Neural progenitor cell (in vitro differentiated cells): ENCODE measurements at regions not wholly inside any gene's neighbourhood (a gene's known extent, or its start where the extent isn't known, plus 50 kb on each side); places are given as distances from the start of the nearest gene placed in this dataset.
A peak's percentile ranks its signal among the peaks of the same experiment; 100 is the strongest.

Experiments used
- DNase-seq: peaks from one replicate; pipeline ENCODE4 v3.0.0-alpha.2; 2016; ENCODE audit warnings: low spot score
- H2AFZ ChIP-seq: fragments of 200-600 bp; sonication (generic); replicated peaks from 2 replicates; pipeline ENCODE4 v1.6.1; 2016; ENCODE audit warnings: antibody characterized with exemption
- H3F3A ChIP-seq: fragments of 200-600 bp; sonication (generic); 2 replicates; pipeline ENCODE4 v1.6.1; 2016; ENCODE audit warnings: antibody characterized with exemption, low read depth
- H3K27ac ChIP-seq: fragments of 200-600 bp; sonication (generic); 2 replicates; pipeline ENCODE4 v1.5.1; 2016; ENCODE audit warnings: mild to moderate bottlenecking
- H3K27me3 ChIP-seq: fragments of 200-600 bp; sonication (generic); 2 replicates; pipeline ENCODE4 v1.6.1; 2016; ENCODE audit warnings: mild to moderate bottlenecking, moderate library complexity
- H3K36me3 ChIP-seq: fragments of 200-600 bp; sonication (generic); 2 replicates; pipeline ENCODE4 v1.5.1; 2016
- H3K4me1 ChIP-seq: fragments of 200-600 bp; sonication (generic); 2 replicates; pipeline ENCODE4 v1.6.1; 2016; ENCODE audit warnings: mixed run types
- H3K4me2 ChIP-seq: fragments of 200-600 bp; sonication (generic); 2 replicates; pipeline ENCODE4 v1.6.1; 2016
- H3K4me3 ChIP-seq: fragments of 200-600 bp; sonication (generic); 2 replicates; pipeline ENCODE4 v1.5.1; 2016
- H3K79me2 ChIP-seq: fragments of 200-600 bp; sonication (generic); 2 replicates; pipeline ENCODE4 v1.6.1; 2016; ENCODE audit warnings: low read depth
- H3K9ac ChIP-seq: fragments of 200-600 bp; sonication (generic); 2 replicates; pipeline ENCODE4 v1.6.1; 2016
- H3K9me3 ChIP-seq: fragments of 200-600 bp; sonication (generic); 2 replicates; pipeline ENCODE4 v1.5.1; 2016; ENCODE audit warnings: low read depth
- H4K20me1 ChIP-seq: fragments of 200-600 bp; sonication (generic); 2 replicates; pipeline ENCODE4 v1.6.1; 2016; ENCODE audit warnings: low read depth
- H3K27ac Mint-ChIP-seq: 3 replicates; pipeline ENCODE4 v1.8.0; 2021; ENCODE audit warnings: mixed read lengths
- H3K27me3 Mint-ChIP-seq: 2 replicates; pipeline ENCODE4 v1.8.0; 2022; ENCODE audit warnings: low read depth, mild to moderate bottlenecking, inconsistent platforms, moderate library complexity, mixed read lengths; ENCODE audit not compliant: insufficient read depth
- H3K36me3 Mint-ChIP-seq: 3 replicates; pipeline ENCODE4 v1.8.0; 2021; ENCODE audit warnings: mixed read lengths
- H3K4me1 Mint-ChIP-seq: 3 replicates; pipeline ENCODE4 v1.8.0; 2021; ENCODE audit warnings: mixed read lengths
- H3K4me3 Mint-ChIP-seq: 3 replicates; pipeline ENCODE4 v1.8.0; 2021; ENCODE audit warnings: mild to moderate bottlenecking, moderate library complexity, mixed read lengths
- H3K9me3 Mint-ChIP-seq: 3 replicates; pipeline ENCODE4 v1.8.0; 2020; ENCODE audit warnings: mixed read lengths
- CTCF ChIP-seq: fragments of 200-600 bp; sonication (generic); IDR thresholded peaks from 2 replicates; pipeline ENCODE4 v1.5.1; 2017; ENCODE audit warnings: antibody characterized with exemption, mild to moderate bottlenecking
- EZH2 ChIP-seq: fragments of 200-600 bp; sonication (generic); IDR thresholded peaks from 2 replicates; pipeline ENCODE4 v1.6.1; 2017; ENCODE audit warnings: antibody characterized with exemption, mild to moderate bottlenecking, moderate library complexity
- EZH2phosphoT487 ChIP-seq: fragments of 200-600 bp; sonication (generic); IDR thresholded peaks from 2 replicates; pipeline ENCODE4 v1.6.1; 2017; ENCODE audit warnings: antibody characterized with exemption

- Mint-ChIP-seq H3K4me3 (no peak overlapping the region), H3K9me3 (peaks cover 5% of the 10 kb centered on the region), H3K36me3 (peaks cover 2% of the 10 kb centered on the region), H3K27ac (no peak overlapping the region), H3K4me1 (no peaks in the 10 kb centered on the region), H3K27me3 (no peaks in the 10 kb centered on the region)
- Histone ChIP-seq H2AFZ (peak overlapping the region; percentile 53), H3K27me3 (no peaks in the 10 kb centered on the region), H3K4me2 (no peak overlapping the region), H3F3A (no peaks in the 10 kb centered on the region), H3K4me3 (no peak overlapping the region), H4K20me1 (no peaks in the 10 kb centered on the region), H3K36me3 (no peaks in the 10 kb centered on the region), H3K9ac (no peak overlapping the region), H3K9me3 (no peaks in the 10 kb centered on the region), H3K79me2 (no peaks in the 10 kb centered on the region), H3K27ac (no peak overlapping the region), H3K4me1 (peaks cover 5% of the 10 kb centered on the region)
- no peak for TF ChIP-seq CTCF
- TF ChIP-seq EZH2 = no peak
- no peak for TF ChIP-seq EZH2phosphoT487
- no peak for DNase-seq
Observed at GRCh38 chr2:107107351-107107750, 221.4 kb upstream of the ST6GAL2 start.

- no peak overlapping the region for H3K9ac ChIP-seq
- H2AFZ ChIP-seq = no peak overlapping the region
- TF ChIP-seq EZH2phosphoT487 = no peak
- no peak for TF ChIP-seq CTCF
- no peak for TF ChIP-seq EZH2
- no peak for DNase-seq
- no peak overlapping the region for H3K4me3 ChIP-seq
- Mint-ChIP-seq H3K36me3 (peaks cover 2% of the 10 kb centered on the region), H3K9me3 (peaks cover 4% of the 10 kb centered on the region), H3K27me3 (no peaks in the 10 kb centered on the region), H3K4me1 (no peaks in the 10 kb centered on the region), H3K4me3 (no peak overlapping the region), H3K27ac (no peak overlapping the region)
- H3K4me1 ChIP-seq = peaks cover 5% of the 10 kb centered on the region
- no peaks in the 10 kb centered on the region for H3K79me2 ChIP-seq
- H4K20me1 ChIP-seq = no peaks in the 10 kb centered on the region
- H3K4me2 ChIP-seq = no peak overlapping the region
- H3F3A ChIP-seq = no peaks in the 10 kb centered on the region
- no peaks in the 10 kb centered on the region for H3K9me3 ChIP-seq
- H3K36me3 ChIP-seq = no peaks in the 10 kb centered on the region
- H3K27me3 ChIP-seq = no peaks in the 10 kb centered on the region
- H3K27ac ChIP-seq = no peak overlapping the region
Observed at GRCh38 chr2:107108556-107108955, 222.6 kb upstream of the ST6GAL2 start.

- H3K27ac Mint-ChIP-seq = no peak overlapping the region
- no peaks in the 10 kb centered on the region for H3F3A ChIP-seq
- no peaks in the 10 kb centered on the region for H3K27me3 ChIP-seq
- H4K20me1 ChIP-seq = no peaks in the 10 kb centered on the region
- H3K4me3 Mint-ChIP-seq = no peak overlapping the region
- H3K4me2 ChIP-seq = no peak overlapping the region
- H3K79me2 ChIP-seq = no peaks in the 10 kb centered on the region
- H3K9ac ChIP-seq = no peak overlapping the region
- H3K27ac ChIP-seq = no peak overlapping the region
- no peaks in the 10 kb centered on the region for H3K36me3 ChIP-seq
- H3K4me1 ChIP-seq = peaks cover 5% of the 10 kb centered on the region
- no peaks in the 10 kb centered on the region for H3K4me1 Mint-ChIP-seq
- no peaks in the 10 kb centered on the region for H3K27me3 Mint-ChIP-seq
- H2AFZ ChIP-seq = no peak overlapping the region
- peaks cover 2% of the 10 kb centered on the region for H3K36me3 Mint-ChIP-seq
- TF ChIP-seq CTCF (no peak), EZH2phosphoT487 (no peak), EZH2 (no peak)
- H3K4me3 ChIP-seq = no peak overlapping the region
- H3K9me3 Mint-ChIP-seq = peaks cover 2% of the 10 kb centered on the region
- H3K9me3 ChIP-seq = no peaks in the 10 kb centered on the region
- DNase-seq = no peak
Observed at GRCh38 chr2:107111623-107112022, 225.7 kb upstream of the ST6GAL2 start.
